ENCODE measurements at regions not wholly inside any gene's neighbourhood (a gene's known extent, or its start where the extent isn't known, plus 50 kb on each side); places are given as distances from the start of the nearest gene placed in this dataset.

DNA sequence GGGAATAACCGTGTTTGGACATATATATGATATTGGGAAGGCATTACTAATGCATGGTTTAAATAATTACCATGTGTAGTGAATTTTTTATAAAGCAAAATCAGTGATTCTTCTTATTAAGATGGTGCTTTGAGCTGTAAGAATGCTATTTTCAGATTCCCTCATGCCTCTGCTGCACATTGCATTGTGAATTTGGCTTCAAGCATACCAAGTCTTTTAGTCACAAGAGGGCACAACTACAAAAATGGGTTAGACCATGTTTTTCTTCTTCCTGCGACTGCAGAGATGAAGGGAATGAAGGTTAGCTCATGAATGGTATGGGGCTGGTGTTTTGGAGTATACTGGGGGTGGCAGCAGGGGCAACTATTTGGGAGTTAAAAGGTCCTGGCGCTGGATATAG, 320.1 kb downstream of the SLC4A3 start:
- WGBS (ENCODE audit: extremely low coverage, insufficient read length, low lambda C conversion rate), result no CpG with 5 or more reads among the region's 3 CpGs

More for the DNA sequence above, 320.1 kb downstream of the SLC4A3 start:
- Histone ChIP-seq H3K79me1 (ENCODE audit: insufficient read depth, low read depth, low read length, poor library complexity, severe bottlenecking) (no peaks in the 10 kb centered on the region), H4K91ac (ENCODE audit: insufficient read length, low read depth, low read length) (no peak overlapping the region), H3K27ac (ENCODE audit: insufficient read length, low read depth, low read length) (no peak overlapping the region), H2BK20ac (ENCODE audit: low read depth, low read length, poor library complexity, severe bottlenecking) (no peak overlapping the region), H2AFZ (ENCODE audit: low read length) (no peak overlapping the region), H3T11ph (ENCODE audit: low read length) (no peak overlapping the region), H3K14ac (ENCODE audit: insufficient read depth, low read length) (no peak overlapping the region), H2BK12ac (ENCODE audit: insufficient read length, low read depth, low read length) (no peak overlapping the region), H2AK5ac (ENCODE audit: insufficient read length, low read length) (no peak overlapping the region), H3K27me3 (ENCODE audit: insufficient read depth, low read length) (no peaks in the 10 kb centered on the region), H4K8ac (replicated peaks; ENCODE audit: insufficient read length, low read depth, low read length) (no peak overlapping the region), H3K18ac (ENCODE audit: insufficient read length, low read depth, low read length) (no peak overlapping the region), H3K56ac (ENCODE audit: insufficient read length, low read depth, low read length) (no peak overlapping the region), H4K20me1 (ENCODE audit: control insufficient read depth, insufficient read depth, insufficient read length) (no peaks in the 10 kb centered on the region), H3K9me3 (ENCODE audit: control insufficient read depth, low read depth, low read length) (no peaks in the 10 kb centered on the region), H2BK5ac (ENCODE audit: insufficient read length, low read length) (no peak overlapping the region), H4K5ac (ENCODE audit: insufficient read length, low read depth, low read length) (no peak overlapping the region), H3K4me1 (ENCODE audit: insufficient read depth, low read length) (no peaks in the 10 kb centered on the region), H3K4ac (ENCODE audit: low read depth, low read length) (no peak overlapping the region), H3K79me2 (ENCODE audit: insufficient read depth, low read length) (no peaks in the 10 kb centered on the region), H3K4me2 (ENCODE audit: insufficient read depth, insufficient read length, low read length) (no peak overlapping the region), H3K9ac (ENCODE audit: extremely low read depth, insufficient read length, low read length) (no peak overlapping the region), H3K23ac (ENCODE audit: insufficient read length, low read depth, low read length) (no peak overlapping the region), H3K23me2 (ENCODE audit: insufficient read length, low read depth, low read length, poor library complexity, severe bottlenecking) (no peaks in the 10 kb centered on the region), H2BK120ac (ENCODE audit: low read depth, low read length, poor library complexity, severe bottlenecking) (no peak overlapping the region), H2BK15ac (ENCODE audit: low read depth, low read length) (no peak overlapping the region)
- no peaks in the 10 kb centered on the region; the same call in none of the 2 replicates for H3K27me3 Mint-ChIP-seq (ENCODE audit: low read depth)
- H3K9me3 Mint-ChIP-seq, result no peaks in the 10 kb centered on the region
- no peak overlapping the region for H3K4me3 Mint-ChIP-seq
- TF ChIP-seq, protein P1, sequence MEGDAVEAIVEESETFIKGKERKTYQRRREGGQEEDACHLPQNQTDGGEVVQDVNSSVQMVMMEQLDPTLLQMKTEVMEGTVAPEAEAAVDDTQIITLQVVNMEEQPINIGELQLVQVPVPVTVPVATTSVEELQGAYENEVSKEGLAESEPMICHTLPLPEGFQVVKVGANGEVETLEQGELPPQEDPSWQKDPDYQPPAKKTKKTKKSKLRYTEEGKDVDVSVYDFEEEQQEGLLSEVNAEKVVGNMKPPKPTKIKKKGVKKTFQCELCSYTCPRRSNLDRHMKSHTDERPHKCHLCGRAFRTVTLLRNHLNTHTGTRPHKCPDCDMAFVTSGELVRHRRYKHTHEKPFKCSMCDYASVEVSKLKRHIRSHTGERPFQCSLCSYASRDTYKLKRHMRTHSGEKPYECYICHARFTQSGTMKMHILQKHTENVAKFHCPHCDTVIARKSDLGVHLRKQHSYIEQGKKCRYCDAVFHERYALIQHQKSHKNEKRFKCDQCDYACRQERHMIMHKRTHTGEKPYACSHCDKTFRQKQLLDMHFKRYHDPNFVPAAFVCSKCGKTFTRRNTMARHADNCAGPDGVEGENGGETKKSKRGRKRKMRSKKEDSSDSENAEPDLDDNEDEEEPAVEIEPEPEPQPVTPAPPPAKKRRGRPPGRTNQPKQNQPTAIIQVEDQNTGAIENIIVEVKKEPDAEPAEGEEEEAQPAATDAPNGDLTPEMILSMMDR (conservative IDR thresholded peaks at IDR 0.05), result no peak
- no peak for DNase-seq
- 0 out of 7 replicates have a peak, but pooled peaks cover 0 to under 1% (median 0%) of the 10 kb centered on the region in 3 experiments for H3K36me3 Mint-ChIP-seq (ENCODE audit: insufficient read depth in 1 of 3, low read depth in 3 of 3)
- no peak overlapping the region for H3K27ac Mint-ChIP-seq
- peaks cover 3 to 11% of the 10 kb centered on the region in 2 experiments for H3K4me1 Mint-ChIP-seq
